ENCODE measurements at regions not wholly inside any gene's neighbourhood (a gene's known extent, or its start where the extent isn't known, plus 50 kb on each side); places are given as distances from the start of the nearest gene placed in this dataset.

GRCh38 chr10:65213170-65213569 is 1692.0 kb downstream of the REEP3 start:
- no peak overlapping the region for H3K27ac ChIP-seq (ENCODE audit: low read depth, low read length)
- H3K4me2 ChIP-seq (ENCODE audit: low read depth, low read length, poor library complexity, severe bottlenecking), result no peak overlapping the region
- no peak for TF ChIP-seq CTCF (IDR thresholded peaks at IDR 0.05; ENCODE audit: insufficient read depth, low read length, poor library complexity, severe bottlenecking)
- no peak for TF ChIP-seq EZH2phosphoT487 (conservative IDR thresholded peaks at IDR 0.05; ENCODE audit: low read length)
- H3K4me3 ChIP-seq (ENCODE audit: insufficient read depth, low read length, poor library complexity, severe bottlenecking), result no peak overlapping the region
- no peaks in the 10 kb centered on the region; the same call in 1 of the 2 replicates for H3K36me3 ChIP-seq (ENCODE audit: low read length)
- no peaks in the 10 kb centered on the region for H3K9me2 ChIP-seq (replicated peaks; ENCODE audit: insufficient read depth, low read length)
- H3K27me3 ChIP-seq (ENCODE audit: low read length), result no peaks in the 10 kb centered on the region
- H3K79me2 ChIP-seq (ENCODE audit: insufficient read depth, low read length), result no peaks in the 10 kb centered on the region
- H2AFZ ChIP-seq (ENCODE audit: low read depth, low read length, severe bottlenecking), result no peak overlapping the region
- no peaks in the 10 kb centered on the region for H3F3A ChIP-seq (ENCODE audit: insufficient read depth)
- H4K20me1 ChIP-seq (ENCODE audit: low read depth, low read length), result no peaks in the 10 kb centered on the region
- no peaks in the 10 kb centered on the region for H3K9me3 ChIP-seq (ENCODE audit: insufficient read depth, low read length)
- no peak overlapping the region for H3K9ac ChIP-seq (ENCODE audit: low read length)

GRCh38 chr10:65219444-65219843 is 1698.2 kb downstream of the REEP3 start:
- Histone ChIP-seq H3K9me2 (replicated peaks; ENCODE audit: insufficient read depth, low read length) (no peaks in the 10 kb centered on the region), H3K9ac (ENCODE audit: low read length) (no peak overlapping the region), H3K36me3 (ENCODE audit: low read length) (no peaks in the 10 kb centered on the region; the same call in 1 of the 2 replicates), H4K20me1 (ENCODE audit: low read depth, low read length) (no peaks in the 10 kb centered on the region), H3K9me3 (ENCODE audit: insufficient read depth, low read length) (no peaks in the 10 kb centered on the region), H3K27me3 (ENCODE audit: low read length) (no peaks in the 10 kb centered on the region), H3K4me2 (ENCODE audit: low read depth, low read length, poor library complexity, severe bottlenecking) (no peak overlapping the region), H3K4me3 (ENCODE audit: insufficient read depth, low read length, poor library complexity, severe bottlenecking) (no peak overlapping the region), H2AFZ (ENCODE audit: low read depth, low read length, severe bottlenecking) (no peak overlapping the region), H3K79me2 (ENCODE audit: insufficient read depth, low read length) (no peaks in the 10 kb centered on the region), H3F3A (ENCODE audit: insufficient read depth) (no peaks in the 10 kb centered on the region), H3K27ac (ENCODE audit: low read depth, low read length) (no peak overlapping the region)
- TF ChIP-seq CTCF (IDR thresholded peaks at IDR 0.05; ENCODE audit: insufficient read depth, low read length, poor library complexity, severe bottlenecking) (no peak), EZH2phosphoT487 (conservative IDR thresholded peaks at IDR 0.05; ENCODE audit: low read length) (no peak)

- Histone ChIP-seq H3K4me3 (ENCODE audit: insufficient read depth, low read length, poor library complexity, severe bottlenecking) (no peak overlapping the region), H3K79me2 (ENCODE audit: insufficient read depth, low read length) (no peaks in the 10 kb centered on the region), H3K9me3 (ENCODE audit: insufficient read depth, low read length) (no peaks in the 10 kb centered on the region), H3K4me2 (ENCODE audit: low read depth, low read length, poor library complexity, severe bottlenecking) (no peak overlapping the region), H3K9ac (ENCODE audit: low read length) (no peak overlapping the region), H3K27me3 (ENCODE audit: low read length) (no peaks in the 10 kb centered on the region), H3K9me2 (replicated peaks; ENCODE audit: insufficient read depth, low read length) (no peaks in the 10 kb centered on the region), H3K27ac (ENCODE audit: low read depth, low read length) (no peak overlapping the region), H2AFZ (ENCODE audit: low read depth, low read length, severe bottlenecking) (no peak overlapping the region), H3K36me3 (ENCODE audit: low read length) (no peaks in the 10 kb centered on the region), H3F3A (ENCODE audit: insufficient read depth) (no peaks in the 10 kb centered on the region), H4K20me1 (ENCODE audit: low read depth, low read length) (no peaks in the 10 kb centered on the region)
- TF ChIP-seq CTCF (IDR thresholded peaks at IDR 0.05; ENCODE audit: insufficient read depth, low read length, poor library complexity, severe bottlenecking), result no peak
- TF ChIP-seq EZH2phosphoT487 (conservative IDR thresholded peaks at IDR 0.05; ENCODE audit: low read length), result no peak
Measured at GRCh38 chr10:65231148-65231547, 1694.7 kb upstream of the LRRTM3 start.
